GM18498 (cell line): ENCODE measurements at regions not wholly inside any gene's neighbourhood (a gene's known extent, or its start where the extent isn't known, plus 50 kb on each side); places are given as distances from the start of the nearest gene placed in this dataset.
A peak's percentile ranks its signal among the peaks of the same experiment; 100 is the strongest.

Experiments
- ATAC-seq: cut with Tn5 transposase; IDR thresholded peaks from one replicate; pipeline ENCODE4 v1.9.1; 2021; ENCODE audit warnings: mild to moderate bottlenecking, moderate library complexity; ENCODE audit not compliant: unreplicated experiment

DNA sequence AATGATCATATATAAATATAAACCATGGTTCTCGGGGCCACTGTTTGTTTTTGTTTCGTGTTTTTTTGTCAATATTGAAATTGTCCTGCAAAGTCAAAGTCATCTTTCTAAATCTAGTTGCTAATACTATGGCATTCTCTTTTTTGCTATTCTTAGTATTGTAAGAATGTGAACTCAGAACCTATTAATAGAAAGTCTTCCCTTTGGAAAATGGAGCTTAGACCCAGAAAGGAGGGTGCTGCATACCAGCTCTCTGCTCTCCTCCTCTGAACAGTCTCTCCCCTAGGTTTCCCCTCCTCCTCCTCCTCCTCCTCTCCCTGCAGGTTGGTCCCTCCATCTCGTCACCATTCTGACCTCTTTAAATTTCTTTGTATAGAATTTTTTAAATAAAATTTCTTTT is 150.4 kb upstream of the CCN2 start:
- no peak for ATAC-seq

DNA sequence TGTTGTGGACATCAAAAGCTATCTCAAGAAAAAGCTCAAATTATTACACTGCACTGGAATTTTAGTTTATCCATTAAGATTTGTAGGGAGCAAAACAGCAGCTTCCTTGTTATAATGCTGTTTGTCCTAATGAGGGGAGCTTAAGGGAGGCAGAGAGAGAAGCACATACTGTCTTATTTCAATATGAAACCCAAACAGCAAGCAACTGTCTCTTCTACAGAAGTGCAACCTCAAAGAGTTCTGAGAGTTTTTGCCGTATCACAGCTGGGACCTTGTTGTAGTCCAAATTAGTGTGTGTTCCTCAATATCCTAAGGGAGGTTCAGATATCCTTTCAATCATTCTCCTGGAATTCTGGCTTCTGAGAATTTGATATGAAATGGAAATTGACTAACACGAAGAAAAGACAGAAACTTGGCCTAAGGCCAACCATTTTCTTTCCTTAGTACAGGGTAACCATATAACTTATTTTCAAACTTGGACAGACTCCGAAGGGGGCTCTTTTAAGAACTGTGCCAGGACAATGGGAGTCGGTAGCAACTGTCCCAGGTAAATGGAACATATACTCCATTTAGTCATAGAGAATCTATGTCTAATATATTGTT is 149.3 kb upstream of the CCN2 start:
- ATAC-seq, result no peak

DNA sequence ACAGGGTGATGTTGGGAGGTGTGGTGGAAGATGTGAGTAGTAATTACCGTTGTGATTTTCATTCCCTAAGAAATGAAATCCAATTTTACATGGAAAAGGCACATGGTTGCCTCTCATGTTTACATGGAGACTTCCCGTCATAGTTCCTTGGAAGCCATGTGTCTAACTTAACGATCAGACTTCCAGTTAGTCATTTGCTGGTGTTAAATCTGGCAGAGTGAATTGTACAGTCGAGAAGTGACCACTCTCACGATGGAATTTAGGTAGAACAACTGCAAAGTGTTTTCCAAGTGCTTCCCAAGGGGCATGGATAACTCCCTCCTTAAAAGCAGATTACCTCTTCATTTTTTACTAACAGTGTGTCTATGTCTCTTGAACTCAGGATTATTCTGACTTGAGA is 145.8 kb upstream of the CCN2 start:
- no peak for ATAC-seq

DNA sequence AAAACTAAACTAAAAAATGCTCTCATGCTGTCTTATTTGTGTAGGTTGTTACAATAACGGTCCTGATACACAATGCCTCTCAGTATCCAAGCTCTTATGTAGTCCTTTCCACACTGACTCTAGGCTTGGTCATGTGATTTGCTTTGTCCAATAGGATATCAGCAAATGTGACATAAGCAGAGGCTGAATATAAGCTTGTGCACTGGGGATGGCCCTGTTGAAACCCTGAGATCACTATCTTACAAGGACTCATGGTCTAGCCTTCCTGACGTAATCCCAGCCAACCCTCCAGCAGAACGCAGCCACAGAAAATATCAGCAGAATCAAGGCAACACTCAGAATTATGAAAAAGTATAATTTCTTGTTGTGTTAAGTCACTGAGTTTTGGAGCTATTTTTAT is 145.1 kb upstream of the CCN2 start:
- ATAC-seq, result no peak

DNA sequence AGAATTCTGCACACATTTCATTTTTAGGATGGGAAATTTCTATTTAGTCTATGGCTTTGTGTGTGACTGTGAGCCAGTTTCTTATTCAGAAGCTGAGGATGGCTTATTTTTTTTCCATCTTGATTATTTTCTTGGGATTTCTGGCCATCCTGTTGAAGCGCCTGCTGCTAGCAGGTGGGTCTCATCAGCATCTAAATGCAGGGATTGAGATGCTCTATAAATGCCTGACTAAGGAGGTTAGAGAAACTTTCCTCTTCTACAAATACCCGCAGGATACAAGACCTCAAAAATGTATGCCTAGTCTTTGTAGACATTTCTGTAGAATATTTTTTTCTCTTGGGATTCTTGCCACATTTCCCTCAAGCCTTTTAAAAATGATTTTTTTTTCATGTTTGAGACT is 138.0 kb upstream of the CCN2 start:
- no peak for ATAC-seq

DNA sequence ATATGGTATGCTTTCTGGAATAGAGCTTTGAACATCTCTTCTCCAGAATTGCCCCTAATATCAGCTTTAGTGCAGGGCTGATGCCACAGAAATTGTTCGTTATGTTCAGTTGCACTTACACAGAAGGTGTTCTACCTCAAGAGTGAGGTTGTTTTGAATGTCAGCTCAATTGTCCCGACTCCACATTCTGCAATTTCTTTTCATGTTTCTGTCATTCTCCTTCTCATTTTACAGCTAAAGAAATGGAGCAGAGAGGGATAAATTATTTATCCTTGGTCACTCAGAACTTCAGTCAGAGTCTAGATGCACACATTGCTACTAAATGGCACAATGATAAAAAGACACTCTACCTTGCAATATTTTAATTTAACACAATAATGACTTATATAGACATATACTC is 137.0 kb upstream of the CCN2 start:
- no peak for ATAC-seq

DNA sequence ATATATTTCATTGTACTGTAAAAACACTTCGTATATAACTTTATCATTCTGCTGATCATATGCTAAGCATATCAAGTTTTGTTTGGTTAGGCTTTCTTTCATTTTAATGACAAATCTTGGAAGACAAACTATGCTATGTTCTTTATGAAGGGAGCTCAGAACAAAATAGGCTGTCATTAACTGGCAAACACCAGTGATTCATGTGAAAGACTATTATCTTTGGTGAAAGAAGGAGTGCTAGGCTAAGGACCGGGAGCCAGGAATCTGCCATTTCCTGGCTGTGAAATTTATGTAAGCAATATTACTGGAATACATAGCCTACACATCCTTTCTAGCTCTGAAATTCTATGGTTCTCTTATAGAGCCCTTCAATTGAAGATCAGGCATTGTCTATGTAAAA is 136.2 kb upstream of the CCN2 start:
- ATAC-seq, result no peak

DNA sequence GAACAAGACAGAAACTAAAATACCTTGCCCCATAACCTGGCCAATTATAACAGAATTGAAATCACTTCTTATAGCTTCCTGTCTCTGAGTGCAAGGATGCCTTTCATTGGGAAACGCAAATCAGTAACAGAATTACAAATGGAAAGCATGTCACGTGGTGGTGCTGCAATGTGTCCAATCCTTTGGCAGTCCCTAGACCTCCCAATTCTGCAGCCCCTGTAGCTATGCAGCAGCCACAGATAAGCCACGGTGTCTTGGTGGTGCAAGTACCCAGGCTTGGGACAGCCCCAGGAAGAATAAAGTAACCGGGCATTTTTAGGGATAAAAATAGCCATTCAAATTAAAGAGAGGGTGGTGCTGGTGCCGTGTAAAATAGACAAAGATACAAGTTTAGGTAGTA is 134.6 kb upstream of the CCN2 start:
- no peak for ATAC-seq

DNA sequence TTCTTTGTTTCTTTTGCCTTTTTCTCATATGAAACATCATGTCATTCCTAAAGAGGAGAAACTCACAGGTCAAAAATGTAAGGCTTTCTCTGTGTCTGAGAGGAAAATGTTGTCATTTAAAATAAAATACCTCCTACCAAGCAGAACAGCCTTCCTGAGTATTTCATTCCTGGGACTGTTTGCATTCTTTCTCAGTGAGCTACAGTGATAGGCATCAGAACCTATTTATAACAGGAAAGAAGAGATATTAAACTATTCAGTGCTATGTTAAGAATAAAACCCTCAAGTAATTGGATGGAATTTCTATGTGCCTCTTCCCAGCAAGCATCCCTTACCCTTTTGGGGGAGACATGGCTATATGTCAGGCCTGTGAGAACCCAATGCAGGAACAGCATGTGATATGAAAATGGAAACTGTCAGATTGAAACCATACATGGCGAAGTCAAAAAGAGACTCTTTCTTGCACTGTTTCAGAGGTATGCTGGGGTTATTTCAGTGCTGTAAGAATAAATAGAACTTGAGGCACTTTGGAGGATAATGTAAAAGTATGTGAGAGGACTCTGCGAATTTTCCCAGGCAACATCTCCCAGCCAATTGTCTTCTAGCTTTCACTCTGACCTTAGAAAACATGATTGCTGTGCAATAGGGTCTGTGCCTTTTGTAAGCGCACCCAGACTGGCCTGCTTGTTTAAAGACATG is 133.8 kb upstream of the CCN2 start:
- peak; percentile 97 for ATAC-seq

DNA sequence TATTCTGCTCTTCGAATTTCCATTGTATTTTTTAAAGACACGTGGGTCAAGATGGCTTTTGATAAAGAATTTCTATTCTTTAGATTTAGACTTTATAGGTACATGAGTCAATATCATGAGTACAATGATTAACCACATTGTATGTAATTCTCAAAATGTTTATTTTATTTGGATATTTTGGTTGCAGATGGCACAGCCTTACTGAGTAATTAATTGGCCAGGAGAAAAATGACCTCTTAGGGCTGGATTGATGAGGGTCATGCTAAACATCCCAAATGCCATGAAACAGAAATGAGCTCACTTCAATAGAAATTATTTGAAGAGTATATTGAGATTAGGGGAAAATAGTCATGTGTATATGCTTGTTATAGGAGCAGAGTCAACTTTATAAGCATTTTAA is 131.2 kb upstream of the CCN2 start:
- ATAC-seq, result no peak

DNA sequence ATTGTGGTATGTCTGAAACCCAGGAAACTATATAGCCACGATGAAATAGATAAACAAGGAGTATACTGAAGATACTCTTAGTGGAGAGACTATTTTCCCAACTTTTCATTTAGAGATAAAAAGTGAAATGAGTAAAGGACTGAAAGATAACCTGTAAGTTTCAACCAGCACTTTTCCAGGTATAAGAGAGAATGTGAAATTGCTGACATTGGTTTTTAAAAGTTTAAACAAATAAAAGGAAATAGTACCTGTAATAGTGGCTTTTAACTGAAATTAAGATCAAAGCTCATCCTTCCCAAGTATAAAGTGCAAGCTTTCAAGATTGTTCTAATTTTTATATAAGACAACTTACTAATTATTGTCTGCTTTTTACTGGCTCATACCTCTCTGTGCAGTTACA is 130.2 kb upstream of the CCN2 start:
- no peak for ATAC-seq

DNA sequence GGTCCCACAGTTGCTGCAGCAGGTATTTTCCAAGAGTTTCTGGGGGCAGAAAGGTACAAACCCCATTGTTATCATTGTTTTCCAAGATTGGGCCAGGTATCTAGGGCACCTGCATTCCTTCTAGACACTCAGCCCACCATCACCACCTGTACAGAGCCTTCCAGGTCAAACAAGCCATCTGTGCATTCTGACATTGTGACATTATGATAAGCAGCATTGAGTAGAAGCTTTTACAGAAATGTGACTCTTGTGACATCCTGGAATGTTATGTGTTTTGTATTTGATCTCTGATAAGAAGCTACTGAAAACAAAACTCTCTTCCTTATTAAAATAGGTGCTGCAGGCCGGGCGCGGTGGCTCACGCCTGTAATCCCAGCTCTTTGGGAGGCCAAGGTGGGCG is 128.1 kb upstream of the CCN2 start:
- no peak for ATAC-seq

DNA sequence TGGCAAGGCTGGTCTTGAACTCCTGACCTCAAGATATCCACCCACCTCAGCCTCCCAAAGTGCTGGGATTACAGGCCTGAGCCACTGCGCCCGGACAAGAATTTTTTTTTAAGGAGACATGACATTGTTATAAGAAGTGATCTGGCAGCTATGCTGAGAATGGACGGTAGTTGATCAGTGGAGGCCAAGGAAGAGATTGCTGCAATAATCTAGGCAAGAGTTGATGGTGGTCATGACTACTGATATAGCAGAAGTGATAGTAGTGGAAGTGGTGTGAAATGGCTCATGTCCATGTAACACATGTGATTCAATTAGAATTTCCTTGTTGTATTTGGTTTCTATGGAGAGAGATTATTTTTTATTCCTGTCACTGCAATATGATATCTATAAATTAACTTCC is 125.3 kb upstream of the CCN2 start:
- ATAC-seq, result no peak

DNA sequence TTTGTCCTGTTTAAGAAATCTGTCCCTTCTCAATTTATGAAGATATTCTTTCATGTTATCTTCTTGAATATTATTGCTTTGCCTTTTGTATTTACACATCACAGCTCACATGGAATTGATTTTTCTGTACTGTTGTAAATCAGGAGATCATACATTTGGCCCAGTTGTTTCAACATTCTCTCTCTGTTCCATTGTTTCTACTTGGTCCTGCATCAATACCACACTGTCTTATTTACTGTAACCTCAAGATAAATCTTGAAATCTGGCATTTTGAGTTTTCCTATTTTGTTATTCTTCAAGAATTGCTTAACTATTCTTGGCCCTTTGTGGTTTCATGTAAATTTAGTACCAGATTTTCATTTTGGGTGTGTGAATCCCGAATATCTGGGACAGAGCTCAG is 121.7 kb upstream of the CCN2 start:
- no peak for ATAC-seq

DNA sequence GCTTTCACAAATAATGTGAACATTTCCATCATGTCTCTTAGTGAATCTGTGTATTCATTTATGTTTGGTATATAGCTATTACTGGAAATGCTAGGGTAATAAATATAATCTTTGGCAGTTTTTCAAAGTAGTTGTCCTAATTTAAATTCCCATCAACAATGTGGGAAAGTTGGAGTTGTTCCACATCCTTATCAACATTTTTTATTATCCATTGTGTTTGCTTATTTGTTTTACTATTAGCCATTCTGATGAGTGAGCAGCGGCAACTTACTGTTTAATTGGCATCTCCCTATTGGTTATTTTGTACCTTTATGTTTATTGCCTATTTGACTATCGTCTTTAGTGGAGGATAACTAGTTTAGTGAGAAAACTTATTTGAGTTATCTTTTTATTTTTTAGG is 121.1 kb upstream of the CCN2 start:
- ATAC-seq, result no peak

DNA sequence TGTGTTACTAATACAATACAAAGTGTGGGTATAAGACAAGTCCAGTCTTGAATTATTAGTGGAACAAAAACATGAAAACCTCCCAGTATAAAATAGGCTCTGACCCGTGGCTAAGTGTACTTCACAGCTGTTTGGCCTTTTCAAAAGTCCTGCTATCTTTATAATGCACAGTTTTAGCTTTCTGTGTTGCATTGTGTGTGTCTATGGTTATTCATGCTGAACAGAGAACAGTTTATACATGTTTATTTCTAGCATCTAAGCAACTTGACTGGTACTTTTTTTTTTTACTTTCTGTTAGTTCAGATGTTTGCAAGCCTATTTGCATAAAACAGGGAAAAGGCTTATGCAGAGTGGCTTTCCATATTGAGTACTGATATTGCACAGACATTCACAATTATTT is 119.2 kb upstream of the CCN2 start:
- ATAC-seq, result no peak

DNA sequence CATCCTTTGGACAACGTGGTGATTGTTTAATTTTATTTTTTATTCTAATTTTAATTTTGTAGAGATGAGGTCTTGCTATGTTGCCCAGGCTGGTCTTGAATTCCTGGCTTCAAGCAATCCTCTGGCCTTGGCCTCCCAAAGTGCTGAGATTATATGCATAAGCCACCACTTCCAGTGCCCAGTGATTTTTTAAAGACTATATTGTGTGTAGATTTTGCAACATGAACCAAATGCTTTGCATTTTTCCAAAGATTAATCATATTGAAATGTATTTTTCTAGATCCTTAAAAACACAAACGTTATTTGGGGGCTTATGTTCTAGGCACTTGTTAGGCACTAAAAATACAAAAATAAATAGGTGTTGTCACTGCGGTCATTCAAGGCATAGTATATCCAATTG is 117.6 kb upstream of the CCN2 start:
- no peak for ATAC-seq

DNA sequence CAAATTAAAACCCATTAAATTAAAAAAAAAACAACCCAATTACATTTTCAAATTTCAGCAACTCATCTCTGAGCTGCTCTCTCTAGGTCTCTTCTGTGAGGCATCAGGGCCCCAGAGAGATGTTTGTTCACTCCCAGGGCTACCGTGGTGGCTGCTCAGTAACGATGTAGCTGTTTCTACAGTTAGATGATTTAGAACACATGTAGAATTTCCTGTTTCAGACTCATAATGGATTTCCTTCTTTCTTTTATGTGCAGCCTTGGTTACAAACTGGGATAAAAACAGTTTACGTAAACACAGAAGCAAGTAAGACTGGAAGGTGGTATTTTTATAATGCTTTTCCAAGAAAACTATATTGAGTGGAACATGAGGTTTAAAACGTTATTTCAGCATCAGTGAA is 116.1 kb upstream of the CCN2 start:
- ATAC-seq, result no peak

DNA sequence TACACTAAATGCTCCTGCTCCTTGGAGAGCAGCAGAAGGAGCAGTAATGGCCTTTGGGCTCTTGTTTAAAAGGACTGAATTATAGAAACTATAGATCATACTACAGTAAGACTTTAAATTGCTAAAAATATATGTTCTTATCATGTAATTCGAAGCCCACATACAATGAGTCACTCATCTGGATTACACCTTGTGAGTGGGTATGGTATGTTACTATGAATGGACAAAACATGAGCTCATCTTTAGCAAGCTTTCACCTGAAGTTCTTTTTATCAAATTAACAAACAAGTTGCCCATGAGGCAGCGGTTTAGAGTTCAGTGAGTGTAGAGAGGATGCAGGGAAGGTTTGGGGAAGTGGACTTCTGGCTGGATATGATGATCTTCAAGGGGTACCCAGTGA is 114.4 kb upstream of the CCN2 start:
- ATAC-seq, result no peak

DNA sequence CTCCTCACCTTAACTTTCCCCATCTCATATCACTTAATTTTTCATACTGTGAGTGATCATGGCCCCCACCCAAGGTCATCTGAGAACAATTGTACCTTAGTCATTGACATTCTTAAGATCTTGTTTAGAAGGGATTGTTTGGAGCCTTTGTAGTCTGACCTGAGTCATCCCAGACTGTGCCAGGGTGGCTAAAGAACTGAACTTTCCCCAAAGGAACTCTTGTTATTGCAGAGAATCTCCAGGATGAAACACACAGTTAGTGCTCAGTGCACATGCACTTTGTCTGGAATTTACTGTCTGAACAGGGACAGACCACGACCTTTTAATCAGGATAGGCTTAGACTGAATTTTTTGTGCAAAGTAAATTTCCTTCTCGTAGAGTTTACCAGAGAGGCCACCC is 112.6 kb upstream of the CCN2 start:
- no peak for ATAC-seq

DNA sequence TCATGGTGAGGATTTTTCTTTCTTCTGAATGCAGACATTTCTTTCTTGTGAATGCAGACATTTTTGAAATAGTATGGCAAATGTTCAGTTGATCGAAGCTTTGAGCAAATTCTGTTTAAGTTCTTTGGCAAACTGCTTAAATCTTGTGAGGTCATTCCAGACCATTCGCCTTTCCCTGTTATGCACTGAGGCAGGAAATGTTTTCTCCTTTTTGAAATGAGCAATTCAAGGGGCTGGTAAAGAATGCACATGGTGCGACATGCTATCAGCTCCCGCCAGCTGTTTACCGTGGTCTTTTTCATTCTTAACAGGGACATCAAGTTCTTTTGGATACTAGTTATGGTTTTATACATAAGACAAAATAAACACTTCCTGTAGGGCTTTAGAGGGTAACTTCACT is 112.0 kb upstream of the CCN2 start:
- no peak for ATAC-seq

DNA sequence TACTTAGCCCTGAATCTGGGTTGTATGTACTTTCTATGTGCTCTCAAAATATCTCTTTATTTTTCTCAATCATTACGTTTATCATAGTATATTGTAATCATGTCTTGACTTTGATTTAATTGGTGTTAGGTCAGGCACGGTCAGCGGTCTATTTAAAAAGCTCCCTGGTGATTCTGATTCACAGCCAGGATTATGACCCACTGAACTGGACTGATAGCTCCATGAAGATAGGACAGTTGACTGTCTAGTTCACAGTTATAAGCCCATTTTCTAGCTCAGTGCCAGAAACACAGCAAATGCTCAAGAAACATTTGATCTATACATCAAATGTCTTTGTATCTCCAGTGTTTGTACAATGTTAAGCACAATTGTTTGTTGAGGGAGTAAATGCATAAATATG is 111.5 kb upstream of the CCN2 start:
- ATAC-seq, result no peak

DNA sequence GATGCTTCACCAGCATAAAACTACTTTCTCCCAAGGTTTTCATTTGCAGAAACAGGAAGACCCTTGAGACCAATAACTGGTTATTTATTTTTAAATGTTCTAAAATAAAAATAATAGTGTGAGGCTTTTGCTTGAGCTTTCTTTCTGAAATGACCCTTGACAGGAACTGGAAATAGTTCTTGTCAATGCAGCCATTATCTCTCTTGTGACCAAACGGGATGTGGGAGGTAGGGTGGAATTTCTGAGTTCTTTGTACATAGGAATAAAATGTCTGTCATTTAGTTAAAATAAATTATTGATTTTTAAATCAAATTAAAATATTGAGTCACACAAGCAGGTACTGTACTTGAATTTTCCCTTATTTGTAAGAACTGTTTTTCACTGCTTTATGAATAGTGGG is 110.2 kb upstream of the CCN2 start:
- no peak for ATAC-seq
